ENCODE measurements at regions not wholly inside any gene's neighbourhood (a gene's known extent, or its start where the extent isn't known, plus 50 kb on each side); places are given as distances from the start of the nearest gene placed in this dataset.

DNA sequence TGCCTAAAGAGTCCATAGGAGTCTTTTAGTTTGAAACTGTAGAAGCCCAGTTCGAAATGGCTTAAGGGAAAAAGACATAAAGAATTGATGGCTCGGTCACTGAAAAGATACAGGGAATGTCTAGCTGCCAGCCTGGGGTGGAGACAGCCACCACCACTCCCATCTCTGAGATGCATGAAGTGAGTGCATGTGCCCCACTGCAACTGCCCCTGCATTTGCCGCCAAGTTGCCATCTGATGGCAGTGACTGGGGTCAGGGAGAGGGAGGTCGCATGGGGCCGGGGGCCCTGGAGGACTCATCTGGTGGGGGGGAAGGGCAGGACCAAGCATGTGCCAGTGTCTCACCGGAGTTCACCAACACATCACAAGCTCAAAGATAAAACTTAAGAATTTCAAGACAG is 385.8 kb upstream of the SULF2 start:
- TF ChIP-seq, protein P1, sequence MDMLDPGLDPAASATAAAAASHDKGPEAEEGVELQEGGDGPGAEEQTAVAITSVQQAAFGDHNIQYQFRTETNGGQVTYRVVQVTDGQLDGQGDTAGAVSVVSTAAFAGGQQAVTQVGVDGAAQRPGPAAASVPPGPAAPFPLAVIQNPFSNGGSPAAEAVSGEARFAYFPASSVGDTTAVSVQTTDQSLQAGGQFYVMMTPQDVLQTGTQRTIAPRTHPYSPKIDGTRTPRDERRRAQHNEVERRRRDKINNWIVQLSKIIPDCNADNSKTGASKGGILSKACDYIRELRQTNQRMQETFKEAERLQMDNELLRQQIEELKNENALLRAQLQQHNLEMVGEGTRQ (IDR thresholded peaks at IDR 0.05; ENCODE audit: borderline replicate concordance, low read depth, low read length) = no peak
- TF ChIP-seq CTCF (IDR thresholded peaks at IDR 0.05 in 2 of 3, conservative IDR thresholded peaks at IDR 0.05 in 1 of 3; ENCODE audit: control insufficient read depth in 2 of 3, extremely low read depth in 1 of 3, insufficient read depth in 1 of 3, low read depth in 3 of 3, low read length in 3 of 3) = no peak
- TF ChIP-seq RAD51 (IDR thresholded peaks at IDR 0.05) = no peak
- no peak for TF ChIP-seq CREM (IDR thresholded peaks at IDR 0.05; ENCODE audit: low read depth)
- no peak for TF ChIP-seq RAD21 (IDR thresholded peaks at IDR 0.05; ENCODE audit: insufficient read depth, low read depth, low read length)
- no peak for TF ChIP-seq TARDBP (IDR thresholded peaks at IDR 0.05; ENCODE audit: borderline replicate concordance)
- no peak for TF ChIP-seq CREB1 (IDR thresholded peaks at IDR 0.05; ENCODE audit: low read depth)
- TF ChIP-seq NR2C2 (IDR thresholded peaks at IDR 0.05; ENCODE audit: borderline replicate concordance, control insufficient read depth, insufficient read length, low read depth) = no peak
- TF ChIP-seq JUND (IDR thresholded peaks at IDR 0.05; ENCODE audit: low read depth, low read length) = no peak
- no peak for TF ChIP-seq FOXK2 (IDR thresholded peaks at IDR 0.05)
- TF ChIP-seq MAX (IDR thresholded peaks at IDR 0.05; ENCODE audit: low read depth, low read length) = no peak
